SKM-1 treated with dmso at 0.1 percent for 144 hours (cell line): ENCODE measurements at regions not wholly inside any gene's neighbourhood (a gene's known extent, or its start where the extent isn't known, plus 50 kb on each side); places are given as distances from the start of the nearest gene placed in this dataset.

Experiments
- DNase-seq: peaks from one replicate; lab custom pipeline; 2025; ENCODE audit not compliant: unreplicated experiment; lab: John Stamatoyannopoulos, UW

DNA sequence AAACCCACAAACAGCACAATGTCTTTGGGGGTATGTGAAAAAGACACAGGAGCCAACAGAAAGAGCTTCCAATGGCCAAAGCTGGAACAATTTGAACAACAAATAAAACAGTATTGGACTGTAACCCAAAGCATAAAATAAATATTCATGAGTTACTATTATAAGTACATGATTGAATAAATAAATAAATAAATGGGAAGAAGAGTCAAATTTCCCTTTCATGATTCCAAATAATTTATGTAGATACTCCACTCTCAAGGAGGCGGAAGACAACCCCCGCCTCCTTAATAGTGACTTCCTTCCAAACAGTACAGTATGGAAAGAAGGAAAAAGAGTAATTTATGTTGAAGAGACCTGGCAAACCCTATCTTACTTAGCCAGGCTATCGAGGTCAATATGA, 124.4 kb upstream of the P2RY1 start:
- no peak for DNase-seq

DNA sequence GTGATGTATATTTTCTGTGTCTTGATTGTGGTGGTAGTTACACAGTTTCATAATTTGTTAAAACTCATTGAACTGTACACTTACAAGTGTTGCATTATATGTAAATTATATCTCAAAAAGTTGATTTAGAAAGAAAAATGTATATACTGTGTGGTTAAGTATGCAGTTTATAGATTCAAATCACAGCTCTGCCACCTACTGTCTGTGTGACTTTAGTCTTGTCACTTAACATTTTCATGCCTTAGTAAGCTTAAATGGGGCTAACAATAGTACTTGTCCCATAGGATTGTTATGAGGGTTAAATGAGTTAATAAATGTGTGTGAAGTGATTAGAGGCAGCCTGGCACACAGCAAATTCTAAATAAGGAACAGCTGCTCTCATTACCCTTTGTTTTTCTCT, 120.9 kb upstream of the P2RY1 start:
- no peak for DNase-seq

DNA sequence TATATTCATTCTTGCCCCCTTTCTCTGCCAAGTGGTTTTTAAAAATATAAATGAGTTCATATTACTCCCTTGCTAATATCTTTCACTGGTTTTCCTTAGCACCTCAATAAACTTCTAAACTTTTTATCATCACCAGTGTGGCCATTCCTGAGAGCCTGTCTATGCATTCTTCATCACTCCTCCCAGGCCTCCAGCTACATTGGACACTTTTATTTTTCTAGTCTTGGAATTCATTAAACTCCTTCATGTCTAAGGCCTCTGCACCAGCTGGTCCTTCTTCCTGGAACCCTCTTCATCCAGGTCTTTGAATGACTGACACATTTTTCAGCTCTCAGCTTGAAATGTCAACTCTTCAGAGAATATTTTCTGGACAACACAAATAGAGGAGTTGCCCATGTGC, 120.4 kb upstream of the P2RY1 start:
- DNase-seq, result no peak

DNA sequence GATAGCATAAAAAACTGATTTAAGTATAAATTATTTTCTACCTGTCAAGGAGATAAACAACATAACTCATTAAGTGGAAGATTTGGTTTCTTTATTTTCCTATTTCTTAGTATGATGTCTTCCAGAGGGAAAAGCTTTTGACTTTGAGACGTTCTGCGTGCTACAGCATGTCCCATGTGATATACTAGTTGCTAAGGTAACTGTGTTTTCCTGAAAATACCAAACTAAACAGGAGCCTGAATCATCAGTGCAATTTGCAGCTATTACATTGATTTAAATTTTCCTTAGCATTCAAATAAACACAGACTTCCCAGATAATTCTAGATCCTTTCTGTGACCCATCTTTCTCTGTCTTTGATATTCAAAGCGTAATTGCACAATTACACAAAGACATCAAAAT, 117.7 kb upstream of the P2RY1 start:
- DNase-seq, result no peak

DNA sequence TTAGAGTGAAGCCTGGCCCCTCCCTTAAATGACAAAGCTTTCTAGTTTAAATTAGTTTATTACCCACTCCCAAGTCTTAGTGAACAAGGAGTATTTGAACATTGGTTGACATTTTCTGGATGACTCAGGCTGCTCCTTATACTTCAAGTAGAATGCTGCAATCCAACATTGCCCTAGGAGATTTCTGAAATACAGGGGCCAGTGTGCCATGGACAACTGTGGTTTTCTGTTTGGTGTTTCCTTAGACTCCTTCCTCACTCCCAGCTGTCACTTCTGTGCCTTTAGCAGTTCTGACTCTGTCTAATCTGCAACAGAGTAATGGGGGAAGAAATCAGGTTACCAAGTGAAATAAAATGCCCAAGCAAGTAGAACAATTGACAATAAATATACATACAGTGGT, 116.1 kb upstream of the P2RY1 start:
- DNase-seq, result no peak

DNA sequence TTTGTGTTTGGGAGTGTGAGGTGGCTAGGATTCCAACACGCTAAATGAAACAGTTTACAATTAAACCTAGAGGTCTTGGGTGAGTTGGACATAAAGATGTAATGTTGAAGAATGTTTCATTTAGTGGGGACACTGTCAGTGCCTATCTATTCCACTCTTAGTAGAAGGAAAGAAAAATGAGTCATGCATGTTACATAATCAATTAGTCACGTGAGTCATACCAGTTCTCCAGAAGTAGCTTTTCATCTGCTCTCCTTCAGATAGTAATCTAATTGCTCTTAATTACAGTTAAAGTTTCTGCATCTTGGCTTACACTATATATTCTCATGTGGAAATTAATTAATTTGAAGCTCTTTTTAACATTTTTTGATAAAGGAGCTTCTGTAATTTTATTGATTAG, 115.7 kb upstream of the P2RY1 start:
- DNase-seq, result peak; percentile 43

DNA sequence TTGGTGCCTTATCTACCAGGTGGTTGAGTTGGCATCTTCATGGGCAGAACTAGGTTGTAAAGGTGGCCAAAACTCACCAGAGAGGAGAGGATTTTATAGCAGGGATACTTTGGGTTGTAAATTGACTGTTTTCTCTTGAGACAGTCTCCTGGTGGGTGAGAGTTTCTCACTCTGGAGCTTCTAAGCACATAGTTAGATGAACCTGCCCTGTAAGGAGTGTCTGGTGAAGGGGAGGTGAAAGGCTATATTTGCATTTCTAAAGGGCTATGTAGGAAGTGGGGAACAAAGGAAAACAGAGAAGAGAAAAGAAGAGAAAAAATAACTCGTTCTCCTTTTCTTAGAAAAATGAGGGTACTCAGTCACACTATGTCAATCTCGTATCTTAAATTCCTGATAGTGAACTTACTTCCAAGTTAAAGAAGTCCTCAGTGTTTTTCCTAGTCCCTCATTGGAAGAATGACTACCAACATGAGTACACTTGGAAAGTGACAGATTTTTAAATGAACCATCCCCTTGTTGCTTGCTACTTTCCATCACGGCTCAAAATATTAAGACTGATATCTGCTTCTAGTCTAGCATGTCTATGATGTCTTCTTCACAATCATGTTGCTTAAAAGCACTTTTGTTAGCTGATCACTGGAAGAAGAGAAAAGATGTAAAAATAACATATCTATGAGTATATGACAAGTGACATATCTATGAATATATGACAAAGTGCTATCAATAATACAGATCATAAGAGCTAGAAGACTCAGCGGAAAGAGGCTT, 113.8 kb upstream of the P2RY1 start:
- DNase-seq, result no peak

DNA sequence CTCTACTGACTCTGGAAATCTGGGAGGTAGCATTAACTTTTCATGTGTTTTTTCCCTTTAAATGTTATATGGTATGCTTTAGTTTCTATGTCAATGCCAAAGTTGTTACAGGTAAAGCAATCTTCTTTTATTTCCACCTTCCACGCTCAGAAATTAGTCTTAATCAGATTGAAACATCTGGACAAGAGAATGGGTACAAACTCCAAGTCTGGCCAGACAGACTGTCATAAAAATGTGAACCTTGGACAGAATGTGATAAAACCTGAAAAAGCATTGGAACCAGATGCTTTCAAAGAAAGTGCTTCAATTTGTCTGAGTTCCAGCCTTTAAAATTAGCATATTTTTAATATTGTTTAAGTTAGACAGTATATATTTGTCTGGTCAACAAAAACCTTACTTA, 110.7 kb upstream of the P2RY1 start:
- no peak for DNase-seq

DNA sequence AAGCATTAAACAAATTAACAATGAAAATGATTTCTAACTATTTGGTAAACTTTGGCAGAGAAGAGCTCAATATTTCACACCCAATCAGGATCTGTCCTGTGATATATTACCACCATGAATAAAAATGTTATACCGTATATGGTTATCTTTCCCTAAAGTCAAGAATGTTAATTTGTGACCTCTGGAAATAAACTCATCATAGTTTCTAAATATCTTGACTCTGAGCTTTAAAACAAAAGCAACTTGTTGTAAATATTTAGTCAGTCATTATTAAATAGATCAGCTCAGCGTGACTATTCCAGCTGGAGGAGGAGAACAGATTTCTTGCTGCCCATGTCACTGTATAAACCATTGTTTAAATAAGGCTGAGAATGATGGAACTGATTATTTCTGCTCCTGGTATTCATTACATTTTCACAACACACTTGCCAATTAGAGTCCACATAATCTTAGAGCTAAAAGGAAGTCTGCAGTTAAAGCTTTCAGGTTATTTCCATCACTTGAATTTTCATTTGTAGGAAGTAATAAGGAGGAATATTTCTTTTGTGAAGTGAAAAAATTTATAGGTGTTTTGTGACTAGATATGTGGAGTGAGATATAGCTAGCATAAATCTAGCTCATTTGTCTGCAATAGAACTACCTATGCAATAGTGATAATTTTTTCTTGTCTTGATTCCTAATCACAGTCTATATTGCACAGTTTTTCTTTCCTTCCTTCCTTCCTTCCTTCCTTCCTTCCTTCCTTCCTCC, 106.5 kb upstream of the P2RY1 start:
- no peak for DNase-seq

DNA sequence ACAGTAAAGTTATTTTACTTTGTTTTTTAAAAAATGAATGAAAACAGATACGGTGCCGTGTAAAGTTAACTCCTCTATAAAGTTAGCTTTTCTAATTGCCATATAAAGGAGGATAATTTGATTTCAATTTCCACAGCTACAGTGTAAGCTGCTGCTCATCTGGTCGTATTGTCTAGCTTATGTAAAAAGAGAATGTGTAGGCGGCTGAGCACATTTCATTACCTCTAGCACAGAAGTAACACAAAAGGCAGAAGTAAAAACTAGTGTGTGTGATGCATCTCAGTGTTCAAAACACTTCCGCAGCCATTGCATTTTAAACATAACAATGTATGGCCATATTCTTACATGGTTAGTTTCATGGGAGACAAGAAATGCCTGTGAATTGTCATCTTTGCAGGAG, 105.0 kb upstream of the P2RY1 start:
- DNase-seq, result no peak

DNA sequence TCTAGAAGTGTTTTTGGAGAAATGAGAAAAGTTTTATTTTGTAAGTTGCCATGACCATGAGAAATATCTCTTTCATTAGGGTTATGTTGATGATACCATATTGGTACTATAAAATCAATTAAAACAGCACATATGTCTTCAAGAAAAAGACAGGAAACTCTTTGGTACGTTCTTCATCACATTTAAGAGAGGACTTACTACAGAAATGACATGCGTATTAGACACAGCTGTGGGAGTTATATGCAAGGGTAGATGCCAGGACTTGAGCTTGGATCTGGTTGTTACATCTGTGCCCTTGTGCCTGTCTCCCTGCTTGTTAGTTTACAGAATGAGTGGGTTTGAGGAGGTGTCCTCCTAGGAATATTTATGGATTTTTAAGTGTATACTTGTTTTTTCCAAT, 103.4 kb upstream of the P2RY1 start:
- DNase-seq, result no peak

DNA sequence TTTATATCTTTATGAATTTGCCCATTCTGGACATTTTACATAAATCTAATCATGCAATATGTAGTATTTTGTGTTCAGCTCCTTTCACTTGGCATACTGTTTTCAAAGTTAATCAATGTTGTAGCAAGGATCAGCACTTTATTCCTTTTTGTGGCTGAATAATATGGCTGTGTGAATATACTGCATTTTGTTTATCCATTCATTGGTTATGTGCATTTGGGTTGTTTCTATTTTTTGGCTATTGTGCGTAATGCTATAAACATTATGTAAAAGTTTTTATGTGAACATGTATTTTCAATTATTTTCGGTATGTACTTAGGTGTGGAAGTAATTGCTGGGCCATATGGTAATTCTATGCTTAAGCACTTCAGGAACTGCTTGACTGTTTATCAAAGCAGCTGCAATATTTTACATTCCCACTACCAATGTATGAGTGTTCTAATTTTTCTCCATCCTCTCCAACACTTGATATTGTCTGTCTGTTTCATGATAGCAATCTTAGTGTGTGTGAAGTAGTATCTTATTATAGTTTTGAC, 101.3 kb upstream of the P2RY1 start:
- no peak for DNase-seq

DNA sequence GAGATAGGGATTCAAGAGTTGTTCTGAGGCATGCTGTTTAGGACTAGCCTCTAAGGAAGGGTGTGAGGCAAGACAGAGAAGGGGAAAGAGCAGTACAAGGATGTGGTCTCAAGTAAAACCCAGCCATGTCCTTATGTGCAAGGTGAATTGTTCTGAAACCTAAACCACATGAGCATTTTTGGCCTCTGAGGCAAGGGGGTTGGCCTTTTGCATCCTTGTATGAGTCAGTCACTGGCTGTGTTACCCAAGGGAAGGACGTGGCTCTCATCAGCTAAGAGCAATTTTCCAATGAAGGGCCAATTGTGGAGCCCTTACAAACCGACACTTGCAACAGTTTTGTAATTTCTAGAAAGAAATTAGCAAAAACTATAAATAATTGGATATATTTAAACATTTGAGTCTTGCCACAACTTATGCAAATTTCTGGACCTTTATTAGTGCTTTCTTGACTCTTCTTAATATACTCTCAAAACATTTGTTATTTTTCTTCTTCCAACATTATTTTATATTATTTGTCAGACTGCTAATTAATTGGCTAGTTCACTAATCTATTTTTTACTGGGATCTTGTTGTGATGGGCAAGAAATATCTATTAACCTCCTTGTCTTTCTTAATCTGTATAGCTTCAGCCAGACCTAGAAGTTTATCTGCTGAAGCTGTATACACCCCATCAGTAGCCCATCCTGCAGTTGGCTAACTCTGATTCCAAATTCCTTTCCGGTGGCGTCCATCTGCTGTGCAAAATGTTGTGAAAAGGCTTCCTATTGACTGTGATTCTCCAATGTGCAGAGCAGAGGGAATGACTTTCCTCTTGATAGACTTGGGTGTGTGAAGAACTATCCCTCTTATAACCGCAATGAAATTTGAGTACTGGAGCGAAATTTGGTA, 97.7 kb upstream of the P2RY1 start:
- peak; percentile 72 for DNase-seq

DNA sequence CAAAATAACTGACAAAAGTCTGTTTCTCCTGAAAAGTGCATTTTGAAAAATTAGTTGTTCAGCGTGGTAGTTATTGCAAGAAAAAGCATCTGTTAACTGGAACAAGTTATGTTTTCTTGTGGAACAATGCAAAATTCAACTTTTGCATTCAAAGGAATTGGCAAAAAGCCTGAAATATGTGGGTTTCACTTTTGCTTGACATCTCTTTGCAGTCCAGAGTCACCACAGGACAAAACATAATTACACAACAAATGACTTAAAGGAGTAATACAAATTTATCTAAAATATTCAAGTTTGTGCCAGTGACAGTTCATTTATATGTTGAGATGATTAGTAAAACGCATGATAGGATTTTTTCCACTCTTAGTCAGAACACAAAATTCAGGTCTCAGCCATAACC, 96.3 kb upstream of the P2RY1 start:
- no peak for DNase-seq

DNA sequence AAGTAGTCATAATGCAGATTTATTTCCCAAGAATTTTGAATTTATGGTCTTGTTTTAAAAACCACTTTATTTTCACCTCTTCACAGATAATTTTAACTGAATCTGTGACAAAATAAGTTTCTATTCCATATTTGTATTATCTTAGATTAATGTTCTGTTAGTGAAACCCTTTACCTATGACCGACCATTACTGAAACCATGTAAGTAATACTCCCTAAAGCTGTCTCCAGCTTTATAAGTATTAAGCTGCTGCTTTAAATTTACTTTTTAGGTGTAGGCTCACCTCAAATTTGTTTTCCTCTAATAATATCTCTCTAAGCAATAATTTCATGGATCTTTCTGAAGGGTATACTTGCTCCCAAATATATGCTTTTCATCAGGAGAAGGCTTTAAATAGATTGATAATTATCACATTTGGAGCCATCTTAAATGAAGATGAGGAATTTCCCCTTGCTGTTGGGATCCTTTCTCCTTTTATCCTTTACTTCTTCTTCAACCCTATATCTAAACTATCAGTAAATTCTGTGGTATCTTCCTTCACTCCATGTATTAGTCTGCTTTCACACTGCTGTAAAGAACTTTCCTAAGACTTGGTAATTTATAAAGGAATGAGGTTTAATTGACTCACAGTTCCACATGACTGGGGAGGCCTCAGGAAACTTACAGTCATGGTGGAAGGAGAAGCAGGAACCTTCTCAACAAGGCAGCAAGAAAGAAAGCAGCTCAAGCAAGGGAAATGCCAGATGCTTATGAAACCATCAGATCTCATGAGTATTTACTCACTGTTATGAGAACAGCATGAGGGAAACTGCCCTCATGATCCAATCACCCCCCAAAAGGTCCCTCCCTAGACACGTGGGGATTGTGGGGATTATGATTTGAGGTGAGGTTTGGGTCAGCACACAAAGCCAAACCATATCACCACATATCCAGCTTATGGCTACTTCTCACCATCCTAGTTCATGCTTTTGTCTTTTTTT, 92.3 kb upstream of the P2RY1 start:
- DNase-seq, result no peak

DNA sequence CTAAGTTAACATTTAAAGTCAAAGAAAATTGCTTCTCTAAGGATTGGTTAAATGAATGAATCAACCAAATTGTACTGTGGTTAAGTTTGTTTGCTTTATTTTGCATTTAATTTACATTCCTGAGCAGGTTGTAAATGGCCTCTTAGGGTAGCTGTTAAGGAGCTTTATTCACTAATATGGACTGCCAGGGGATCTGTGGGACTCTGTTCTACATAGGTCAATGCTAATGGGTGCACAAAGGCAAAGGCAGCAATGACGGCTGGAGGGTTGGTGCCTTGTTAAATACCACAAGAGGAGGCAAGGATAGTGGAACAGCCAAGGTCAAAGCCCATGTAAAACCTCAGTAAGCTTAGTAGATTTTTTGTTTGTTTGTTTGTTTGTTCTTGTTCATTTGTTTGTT, 89.3 kb upstream of the P2RY1 start:
- DNase-seq, result no peak

DNA sequence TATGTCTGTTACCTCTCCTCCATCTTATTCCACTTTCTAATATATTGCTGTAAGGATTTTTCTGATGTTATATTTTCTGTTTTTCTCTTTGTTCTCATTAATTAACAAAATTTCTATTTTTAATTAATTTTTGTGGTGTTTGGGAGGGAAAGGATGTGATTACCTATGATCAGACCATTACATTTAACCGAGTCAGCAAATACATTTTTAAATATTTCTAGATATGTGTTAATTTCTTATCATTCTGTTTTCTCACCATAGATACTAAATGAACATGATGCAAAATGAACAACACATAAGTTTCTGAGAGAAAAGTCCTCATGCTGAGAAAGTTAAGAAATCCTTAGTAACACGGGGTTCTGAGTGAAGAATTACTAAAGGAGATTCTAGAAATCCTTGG, 80.6 kb upstream of the P2RY1 start:
- DNase-seq, result no peak

DNA sequence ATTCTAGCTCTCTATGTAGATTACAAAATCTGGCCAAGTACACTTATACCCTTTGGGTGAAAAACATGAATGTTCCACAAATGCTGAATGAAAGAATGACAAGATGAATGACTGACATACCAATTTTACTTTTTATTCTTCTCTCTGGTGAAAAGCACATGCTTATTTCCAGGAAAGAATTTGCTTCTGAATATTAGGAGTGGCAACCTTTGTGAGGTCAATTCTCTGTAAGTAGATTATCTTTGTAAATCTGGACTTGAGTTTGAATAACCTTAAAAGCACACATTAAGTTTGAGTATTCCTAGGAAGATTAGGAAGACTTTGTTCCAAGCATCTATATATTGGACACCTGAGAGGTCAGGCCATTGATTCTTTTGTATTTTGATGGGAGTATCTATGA, 78.1 kb upstream of the P2RY1 start:
- DNase-seq, result no peak

DNA sequence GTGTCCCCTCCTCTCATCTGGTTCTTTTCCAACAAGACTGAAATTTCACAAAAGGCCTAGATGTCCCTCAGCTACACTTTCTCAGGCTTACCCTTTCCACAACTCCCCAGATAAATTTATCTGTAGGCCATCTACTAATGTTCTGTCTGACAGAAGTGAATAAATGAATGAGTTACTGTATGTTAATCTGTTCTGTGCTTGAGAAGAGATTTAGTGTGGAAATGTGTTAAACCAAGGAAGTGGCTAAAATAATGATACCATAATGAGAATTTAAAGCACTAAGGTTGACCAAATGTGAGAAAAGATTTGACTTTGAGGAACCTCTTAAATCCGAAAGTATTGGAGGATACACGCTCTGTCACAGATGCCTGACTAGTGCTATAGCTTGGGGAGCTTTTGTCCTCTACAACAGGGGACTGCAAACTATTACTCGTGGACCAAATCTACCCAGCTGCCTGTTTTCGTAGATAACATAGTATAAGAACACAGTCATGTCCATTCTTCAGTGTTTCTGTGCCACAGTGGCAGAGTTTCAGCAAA, 74.8 kb upstream of the P2RY1 start:
- no peak for DNase-seq

DNA sequence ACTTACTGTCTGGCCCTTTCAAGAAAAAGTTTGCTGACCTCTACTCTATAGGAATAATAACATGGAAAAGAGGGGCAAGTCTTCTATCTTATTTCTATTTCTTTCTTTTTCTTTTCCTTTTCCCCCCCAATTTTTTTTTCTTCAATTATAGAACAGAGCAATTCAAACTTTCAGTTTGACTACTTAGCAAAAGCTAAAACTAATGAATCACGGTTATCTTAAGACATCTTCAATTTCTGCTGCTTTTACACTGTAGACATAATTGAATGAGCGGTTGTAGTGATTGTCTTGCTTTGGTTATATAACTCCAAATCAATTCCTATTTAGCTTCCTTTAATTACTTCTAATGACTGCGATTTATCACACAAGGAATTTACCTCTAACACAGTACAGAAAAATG, 74.3 kb upstream of the P2RY1 start:
- no peak for DNase-seq
